ENCODE measurements at regions not wholly inside any gene's neighbourhood (a gene's known extent, or its start where the extent isn't known, plus 50 kb on each side); places are given as distances from the start of the nearest gene placed in this dataset.
"Not testable (repeated sequence)": the region's sequence is repeated elsewhere in the genome, so short reads cannot be mapped to it uniquely, and the experiment has no call there.

DNA sequence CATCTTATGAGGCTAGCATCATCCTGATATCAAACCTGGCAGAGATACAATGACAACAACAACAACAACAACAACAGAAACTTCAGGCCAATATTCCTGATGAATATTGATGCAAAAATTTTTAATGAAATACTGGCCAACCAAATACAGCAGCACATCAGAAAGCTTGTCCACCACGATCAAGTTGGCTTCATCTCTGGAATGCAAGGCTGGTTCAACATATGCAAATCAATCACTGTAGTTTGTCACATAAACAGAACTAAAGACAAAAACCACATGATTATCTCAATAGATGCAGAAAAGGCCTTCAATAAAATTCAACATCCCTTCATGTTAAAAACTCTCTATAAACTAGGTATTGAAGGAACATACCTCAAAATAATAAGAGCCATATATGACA is 397.3 kb downstream of the RAP2B start:
- FAIRE-seq = not testable (repeated sequence)

DNA sequence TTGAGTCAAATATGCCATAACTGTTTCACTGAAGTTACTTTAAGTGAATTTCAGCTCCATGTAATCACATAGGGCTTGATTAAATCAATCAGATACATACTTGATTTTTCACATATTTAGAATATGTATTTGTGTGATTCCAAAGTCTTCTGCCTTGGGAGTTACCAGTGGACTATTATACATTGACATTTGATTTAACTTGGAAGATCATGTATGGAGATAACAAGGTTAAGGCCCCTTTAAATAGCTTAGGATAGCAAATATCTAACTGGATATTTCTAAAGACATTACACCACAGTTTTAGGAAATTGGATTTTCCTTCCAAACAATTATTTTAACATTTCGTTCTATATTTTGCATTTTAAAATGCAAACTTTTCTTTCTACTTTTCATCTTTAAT is 405.0 kb downstream of the RAP2B start:
- no peak for FAIRE-seq

DNA sequence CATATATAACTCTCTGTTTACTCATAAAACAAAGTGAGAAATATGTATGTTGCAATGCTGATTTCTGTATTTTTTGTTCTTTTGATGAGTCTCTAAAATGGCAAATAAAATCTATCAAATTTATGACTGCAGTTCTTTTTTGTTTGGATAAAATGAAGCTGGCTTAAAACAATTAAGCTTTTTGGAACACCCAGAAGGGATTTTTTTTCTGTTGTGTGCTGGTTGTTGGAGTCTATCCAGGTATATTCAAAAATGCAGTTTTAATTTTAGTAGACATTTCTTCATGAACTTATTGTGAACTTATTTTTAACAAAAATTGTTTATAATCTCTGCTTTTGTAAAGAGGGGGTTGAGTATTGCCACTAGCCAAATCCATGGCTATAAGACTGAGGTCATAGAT is 405.5 kb downstream of the RAP2B start:
- FAIRE-seq = peak; percentile 98

DNA sequence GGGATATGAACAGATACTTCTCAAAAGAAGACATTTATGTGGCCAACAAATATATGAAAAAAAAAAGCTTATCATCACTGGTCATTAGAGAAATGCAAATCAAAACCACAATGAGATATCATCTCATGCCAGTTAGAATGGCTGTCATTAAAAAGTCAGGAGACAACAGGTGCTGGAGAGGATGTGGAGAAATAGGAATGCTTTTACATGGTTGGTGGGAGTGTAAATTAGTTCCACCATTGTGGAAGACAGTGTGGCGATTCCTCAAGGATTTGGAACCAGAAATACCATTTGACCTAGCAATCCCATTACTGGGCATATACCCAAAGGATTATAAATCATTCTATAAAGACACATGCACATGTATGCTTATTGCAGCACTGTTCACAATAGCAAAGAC is 408.5 kb downstream of the RAP2B start:
- FAIRE-seq = not testable (repeated sequence)

DNA sequence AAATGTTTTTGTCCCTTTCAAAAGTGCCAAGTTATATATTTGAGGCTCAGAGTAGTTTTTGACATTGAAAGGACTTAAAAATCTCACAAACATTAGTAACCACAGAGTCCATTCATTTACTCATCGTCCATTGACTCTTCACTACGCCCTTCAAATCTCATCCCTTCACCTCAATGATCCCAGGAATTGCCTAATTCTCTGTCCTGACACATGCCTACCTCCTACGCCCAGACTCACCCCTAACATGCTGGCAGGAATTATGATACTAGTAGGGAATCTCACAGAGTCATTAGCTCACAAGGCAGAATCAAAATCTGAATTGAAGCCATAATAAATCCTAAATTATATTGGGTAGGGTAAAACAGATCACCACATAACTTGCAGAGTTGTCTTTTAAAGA is 410.1 kb downstream of the RAP2B start:
- no peak for FAIRE-seq

DNA sequence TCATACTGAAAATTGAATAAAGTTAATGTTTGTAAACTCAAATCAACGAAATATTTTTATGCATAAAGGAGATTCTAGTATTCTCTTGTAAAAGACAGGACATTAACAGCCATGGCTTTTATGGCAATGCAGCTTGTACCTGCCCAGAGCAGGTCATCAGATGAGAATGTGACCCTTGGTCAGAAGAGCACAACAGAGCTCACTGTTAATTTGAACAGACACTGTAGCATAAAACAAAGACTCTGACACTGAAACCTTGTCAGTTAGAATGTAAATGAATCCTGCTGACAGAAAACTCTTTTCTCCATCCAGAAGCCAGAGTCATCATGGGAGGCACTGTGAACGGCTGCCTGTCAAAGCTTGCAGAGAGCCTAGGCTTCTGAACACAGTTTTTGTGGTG is 410.6 kb downstream of the RAP2B start:
- no peak for FAIRE-seq

DNA sequence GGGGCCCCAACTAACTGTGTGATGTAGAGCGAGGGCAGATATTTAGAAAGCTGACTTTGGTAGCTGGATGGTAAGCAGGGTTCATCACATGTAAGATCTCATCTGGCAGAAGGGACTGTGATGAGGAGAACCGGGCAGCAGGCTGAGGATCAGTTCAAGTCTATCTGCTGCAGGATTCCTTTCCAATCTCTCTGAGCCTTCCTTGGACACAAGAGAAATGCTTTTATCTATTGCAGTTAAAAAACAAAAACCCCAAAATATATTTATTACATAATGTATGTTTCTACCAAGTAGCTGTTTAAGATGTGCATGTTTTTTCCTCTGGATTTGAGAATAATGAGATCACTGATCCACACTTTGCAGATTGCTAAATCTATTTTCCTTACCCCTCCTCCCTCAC is 411.5 kb downstream of the RAP2B start:
- no peak for FAIRE-seq

DNA sequence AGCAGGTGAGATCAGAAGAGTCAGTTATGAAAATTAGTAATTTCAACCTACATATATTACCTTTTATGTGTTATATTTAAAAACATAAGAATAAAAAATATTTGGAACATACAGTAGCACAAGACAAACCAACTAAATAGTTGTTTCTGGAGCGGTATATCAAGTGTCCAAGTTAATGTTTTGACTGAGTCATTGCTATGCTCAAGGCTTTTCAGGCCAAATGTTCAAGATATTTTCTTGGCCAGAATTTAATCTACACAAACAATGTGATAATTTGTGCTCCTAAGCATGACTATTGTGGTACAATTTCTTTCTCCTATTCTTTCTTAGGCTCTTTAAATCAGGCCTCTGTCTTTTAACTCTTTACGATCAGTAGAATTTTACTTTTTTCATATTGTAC is 412.4 kb downstream of the RAP2B start:
- no peak for FAIRE-seq

DNA sequence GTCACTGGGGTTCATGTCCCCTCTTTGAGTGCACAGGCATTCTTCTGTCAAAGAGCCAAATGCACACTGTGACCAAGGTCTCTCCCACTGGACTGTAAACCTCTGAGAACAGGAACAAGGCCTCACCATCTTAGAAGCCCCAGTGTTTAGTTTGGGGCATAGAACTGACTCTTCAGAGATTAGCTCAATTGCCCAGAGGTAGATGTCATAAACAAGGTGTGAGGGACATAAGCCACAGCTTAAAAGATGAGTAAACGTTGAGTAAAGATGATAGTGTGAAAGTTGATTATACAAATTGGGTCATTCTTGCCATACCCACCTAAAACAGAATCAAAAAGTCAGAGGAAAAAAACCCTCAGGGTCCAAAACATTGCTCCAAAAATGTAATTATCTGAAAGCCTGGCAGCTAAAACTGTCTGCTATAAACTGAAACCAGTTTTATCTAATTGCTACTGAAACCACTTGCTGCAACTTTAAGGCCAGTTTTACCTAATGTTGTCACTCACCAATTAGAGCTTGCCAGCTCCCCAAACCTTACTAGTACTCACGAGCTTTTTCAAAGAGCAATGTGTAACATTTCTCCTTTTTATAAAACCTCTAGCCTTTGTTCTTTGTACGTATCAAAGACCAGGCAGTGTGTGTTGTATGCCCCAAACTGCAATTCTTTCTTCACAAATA is 415.2 kb downstream of the RAP2B start:
- no peak for FAIRE-seq

DNA sequence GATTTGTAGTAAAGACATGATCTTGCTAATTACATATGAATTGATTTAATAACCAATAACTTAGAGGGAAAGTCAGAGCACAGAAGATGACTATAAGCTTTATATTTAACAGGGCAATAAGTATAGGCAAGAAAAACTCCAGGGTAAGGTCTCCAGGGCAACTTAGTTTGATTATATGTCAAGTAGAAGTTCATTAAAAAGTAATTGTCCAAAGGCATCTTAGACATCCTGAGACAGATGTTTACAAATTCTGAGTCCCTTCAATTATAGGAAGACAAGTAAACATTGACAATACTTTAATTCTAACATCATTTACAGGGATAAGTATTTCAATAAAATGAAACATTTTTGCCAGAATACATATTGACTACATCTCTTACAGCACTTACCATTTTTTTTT is 416.0 kb downstream of the RAP2B start:
- no peak for FAIRE-seq

DNA sequence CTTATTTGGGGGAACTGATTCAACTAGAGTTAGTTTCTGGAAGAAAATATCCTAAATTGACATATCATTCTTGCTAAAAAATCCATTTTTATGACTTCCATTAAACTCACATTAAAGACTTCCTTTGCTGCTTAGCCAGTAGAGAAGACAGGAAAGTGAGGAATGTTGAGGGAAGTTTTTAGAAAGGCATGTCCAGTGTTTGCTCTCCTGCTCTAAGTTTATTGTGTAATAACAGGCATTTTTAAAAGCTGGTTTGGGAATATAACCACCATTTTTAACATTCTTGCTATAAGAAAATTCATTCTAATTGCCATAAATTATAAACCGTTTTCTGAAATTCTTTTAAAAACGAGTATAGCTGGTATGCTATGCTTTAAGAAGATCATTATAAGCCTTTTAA is 428.0 kb downstream of the RAP2B start:
- FAIRE-seq = no peak

DNA sequence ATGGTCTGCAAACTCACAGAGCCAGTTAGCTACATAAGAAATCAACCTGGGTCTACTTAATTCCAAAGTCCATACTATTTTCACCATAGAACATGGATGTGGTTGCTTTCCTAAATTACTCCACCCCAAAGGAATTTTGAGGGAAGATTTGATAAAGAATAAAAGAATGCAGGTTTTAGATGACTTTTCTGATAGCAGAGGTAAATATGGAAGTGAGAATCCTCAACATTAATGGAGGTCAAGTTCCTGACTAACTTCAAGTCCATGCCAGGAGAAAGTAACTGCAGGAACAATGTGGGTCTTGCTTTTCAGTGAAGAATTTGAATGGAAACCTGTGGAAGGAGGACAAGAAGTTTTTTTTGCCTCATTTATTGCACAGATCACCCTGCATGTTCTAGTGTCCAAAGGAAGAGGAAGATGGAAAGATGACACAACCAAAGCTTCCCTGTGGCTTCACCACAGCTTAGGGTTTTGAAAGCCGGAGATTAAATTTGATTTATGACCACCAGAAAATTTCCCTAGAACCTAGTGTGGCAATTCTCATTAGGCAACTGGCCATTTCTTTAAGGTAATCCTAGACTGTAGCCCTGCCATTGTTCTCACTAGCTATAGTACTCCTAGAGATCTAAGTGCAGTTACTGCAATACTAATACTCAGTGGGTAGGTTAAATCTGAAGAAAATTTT is 429.7 kb downstream of the RAP2B start:
- FAIRE-seq = no peak

DNA sequence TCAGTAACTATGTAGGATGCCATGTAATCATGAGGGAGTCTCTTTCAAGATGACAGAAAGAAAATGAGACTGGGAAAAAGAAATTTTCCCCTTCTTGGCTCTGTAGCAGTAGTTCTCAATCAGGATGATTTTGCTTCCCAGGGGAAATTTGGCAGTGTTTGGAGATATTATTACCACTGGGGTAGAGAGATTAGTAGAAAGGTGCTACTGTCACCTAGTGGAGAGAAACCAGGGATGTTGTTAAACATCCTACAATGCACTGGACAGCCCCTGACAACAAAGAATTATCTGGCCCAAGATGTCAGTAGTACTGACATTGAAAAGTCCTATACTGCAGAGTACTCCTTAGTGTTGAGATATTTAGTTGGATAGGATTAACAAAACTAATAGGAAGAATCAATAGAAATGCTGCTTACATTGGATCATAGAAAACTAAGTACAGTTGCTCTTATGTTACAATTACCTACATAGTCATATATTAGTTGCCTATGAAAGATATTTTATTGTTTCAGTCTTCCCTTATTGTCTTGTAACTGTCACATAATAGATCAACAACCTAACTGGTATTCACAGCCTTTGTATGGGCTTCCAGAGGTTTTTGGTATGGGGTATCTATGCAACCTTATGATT is 433.3 kb downstream of the RAP2B start:
- peak; percentile 23 for FAIRE-seq

DNA sequence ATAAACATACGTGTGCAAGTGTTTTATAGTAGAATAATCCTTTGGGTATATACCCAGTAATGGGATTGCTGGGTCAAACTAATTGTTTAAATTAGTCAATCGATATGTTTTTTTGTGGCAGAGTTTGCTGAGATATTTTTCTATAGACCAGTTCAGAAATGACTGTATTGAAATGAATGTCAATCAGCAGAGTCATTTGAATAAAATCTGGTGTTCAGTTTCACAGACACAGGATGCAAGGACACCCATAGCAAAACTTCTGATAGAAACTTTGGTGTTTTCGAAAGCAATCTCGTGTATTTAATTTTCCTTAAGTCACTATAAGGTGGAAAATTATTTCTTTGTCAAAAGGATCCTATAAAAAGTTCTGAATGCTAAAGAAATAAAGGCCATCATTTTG is 434.4 kb downstream of the RAP2B start:
- FAIRE-seq = no peak

DNA sequence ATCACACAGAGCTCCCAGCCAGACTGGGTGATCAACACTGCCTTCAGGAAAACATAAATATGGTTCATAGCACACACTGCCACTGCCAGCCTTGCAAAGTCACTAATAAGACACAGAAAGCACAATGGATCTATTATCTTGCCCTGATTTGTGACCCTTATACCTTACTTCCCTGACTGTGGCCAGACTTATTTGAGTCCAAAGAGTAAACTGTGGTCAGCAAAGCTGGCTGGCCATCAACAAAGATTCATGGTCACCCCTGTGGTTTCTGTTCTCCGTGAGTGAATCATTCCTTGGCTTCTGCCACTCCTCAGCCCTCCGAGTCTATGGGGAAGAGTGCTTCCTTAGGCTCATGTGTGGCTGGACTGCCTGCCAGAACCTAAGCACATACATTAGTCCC is 437.7 kb downstream of the RAP2B start:
- FAIRE-seq = no peak

DNA sequence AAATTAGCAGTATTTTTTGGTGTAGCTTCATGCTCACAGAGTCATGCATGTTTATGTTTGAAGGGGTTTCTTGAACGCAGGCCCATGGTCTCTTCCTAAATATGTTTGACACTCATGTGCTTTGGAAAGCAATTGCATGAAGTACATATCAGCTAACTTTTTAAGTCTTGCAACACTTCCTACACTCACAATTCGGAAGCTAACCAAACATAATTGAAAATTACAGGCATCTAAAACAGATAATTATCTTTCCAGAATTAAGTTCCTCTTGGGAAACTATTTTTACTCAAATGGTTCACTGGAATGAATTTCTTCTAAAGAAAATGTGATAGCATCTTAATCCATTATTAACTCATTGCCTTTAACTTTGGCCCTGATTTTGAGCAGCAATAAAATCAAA is 438.9 kb downstream of the RAP2B start:
- no peak for FAIRE-seq

DNA sequence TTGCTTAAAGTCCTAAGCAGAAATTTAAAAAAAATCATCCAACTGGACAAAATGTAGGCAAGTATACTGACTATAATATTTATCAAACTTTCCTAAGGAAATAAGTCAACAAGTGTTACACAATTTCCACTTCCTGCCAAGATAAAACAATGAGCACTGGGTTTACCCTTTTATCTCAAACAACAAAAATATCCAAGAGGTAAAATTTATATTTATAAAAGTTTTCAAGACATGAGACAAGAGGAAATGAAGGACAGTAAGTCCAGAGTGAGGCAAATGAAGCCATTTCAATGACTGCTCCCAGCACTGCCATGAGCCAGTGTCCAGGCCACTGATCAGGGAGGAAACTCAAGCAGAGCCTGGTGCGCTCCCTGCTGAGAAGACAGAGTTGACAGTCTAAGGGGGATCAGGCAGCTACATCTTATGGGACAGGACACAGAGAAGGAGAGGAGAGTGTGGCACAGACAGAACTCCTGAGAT is 439.4 kb downstream of the RAP2B start:
- FAIRE-seq = no peak

DNA sequence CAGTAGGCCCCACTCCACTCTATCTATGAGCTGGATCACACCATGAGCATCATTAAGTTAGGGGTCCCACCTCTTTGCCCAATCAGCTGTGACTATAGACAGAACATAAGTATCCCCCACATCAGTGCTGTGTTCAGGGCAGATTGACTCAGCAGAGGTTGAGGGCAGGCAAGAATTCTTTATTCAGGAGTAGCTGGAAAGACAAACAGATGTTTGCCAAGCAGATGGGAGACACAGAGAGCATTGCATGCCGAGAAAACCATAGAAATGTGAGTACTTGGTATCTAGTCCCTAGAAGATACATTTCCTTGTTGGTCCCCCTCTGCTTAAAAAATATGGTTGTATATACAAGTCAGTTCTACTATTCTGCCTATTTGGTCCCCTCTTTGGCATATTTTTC is 440.8 kb downstream of the RAP2B start:
- FAIRE-seq = no peak

DNA sequence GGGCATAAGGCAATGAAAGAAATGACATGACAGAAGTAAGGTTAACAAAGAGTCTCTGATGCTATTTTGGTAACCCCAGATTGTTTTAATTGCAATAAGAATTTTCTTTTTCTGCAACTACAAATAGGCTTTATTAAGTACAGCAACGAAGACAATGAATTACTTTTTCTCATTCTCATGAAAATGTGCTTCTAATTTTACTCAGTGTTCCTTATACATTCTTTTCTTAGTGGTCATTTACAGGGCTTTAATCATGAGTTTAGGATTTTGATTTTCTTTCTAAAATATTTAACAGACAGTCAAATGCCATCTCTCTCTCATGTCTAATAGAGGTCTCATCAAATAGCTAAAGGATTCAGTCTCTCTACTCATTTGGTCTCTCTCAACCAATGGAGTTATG is 452.1 kb downstream of the RAP2B start:
- FAIRE-seq = no peak

DNA sequence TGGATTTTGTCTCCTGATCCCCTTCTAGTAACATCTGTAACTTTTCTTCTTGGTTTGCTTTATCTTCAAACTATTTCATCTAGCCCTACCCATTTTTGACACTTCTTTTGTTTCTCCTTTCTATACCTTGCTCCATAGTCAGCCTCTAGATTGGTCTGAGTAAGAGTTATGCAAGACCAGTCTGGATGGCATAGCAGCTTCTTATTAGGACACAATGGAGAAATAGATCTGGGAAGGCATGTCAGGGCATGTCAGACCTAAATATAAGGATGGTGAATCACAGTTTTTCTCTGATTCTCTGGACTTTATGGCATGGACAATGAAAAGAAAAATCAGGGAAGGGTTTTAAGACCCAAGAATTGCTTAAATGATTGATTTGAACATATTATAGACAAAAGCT is 452.5 kb downstream of the RAP2B start:
- FAIRE-seq = no peak

DNA sequence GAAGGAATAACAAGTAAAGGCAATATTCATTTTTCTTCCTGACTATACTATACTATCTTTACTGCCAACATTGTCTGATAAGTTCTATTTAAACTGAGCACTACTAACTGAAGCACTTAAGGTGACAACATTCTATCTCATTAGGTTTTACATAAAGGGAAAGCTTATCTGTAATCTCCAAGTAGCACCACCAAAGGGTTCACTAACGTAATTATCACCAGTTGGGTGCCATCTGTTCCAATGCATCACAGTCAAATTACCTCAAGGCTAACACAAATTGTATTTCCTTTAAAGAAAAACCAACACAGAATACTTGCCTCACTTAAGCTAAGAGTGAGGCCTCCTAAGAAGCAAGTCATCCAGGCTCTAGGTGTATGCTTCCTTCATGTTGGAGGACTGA is 453.8 kb downstream of the RAP2B start:
- no peak for FAIRE-seq

DNA sequence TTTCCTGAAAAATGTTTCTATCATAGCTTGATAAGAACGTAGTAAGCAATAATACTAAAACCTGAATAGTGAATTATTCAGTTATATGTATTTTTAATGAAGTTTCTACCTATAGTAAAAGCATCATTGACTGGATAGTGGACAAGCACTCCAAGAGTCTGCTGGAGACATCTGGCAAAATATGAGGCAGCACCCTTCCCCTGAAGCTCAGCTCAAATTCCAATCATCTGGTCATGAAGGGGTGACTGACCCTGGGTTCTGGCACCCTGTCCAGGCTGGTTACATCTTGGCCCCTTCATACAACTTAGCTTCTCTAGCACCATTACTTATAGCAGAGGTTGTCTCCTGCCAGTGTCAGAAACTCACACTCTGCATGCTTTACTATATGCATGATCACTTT is 455.4 kb downstream of the RAP2B start:
- no peak for FAIRE-seq

DNA sequence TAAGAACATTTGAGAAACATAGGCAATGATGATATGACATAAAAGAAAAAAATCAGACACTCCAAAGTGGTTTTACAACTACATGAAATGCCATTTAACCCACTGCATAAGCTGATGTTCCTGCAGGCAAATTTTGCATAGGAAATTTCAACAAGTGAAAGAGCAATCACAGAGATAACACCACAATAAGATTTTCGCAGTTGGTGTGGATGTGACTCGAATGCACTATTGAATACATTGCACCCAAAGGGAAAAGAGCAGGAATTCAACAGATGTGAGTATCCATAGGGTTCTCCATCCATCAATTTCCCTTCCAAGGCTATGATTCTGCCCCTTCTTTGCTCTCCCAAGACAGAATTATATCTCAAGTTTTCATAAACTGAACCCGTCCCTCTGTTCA is 456.1 kb downstream of the RAP2B start:
- FAIRE-seq = no peak

DNA sequence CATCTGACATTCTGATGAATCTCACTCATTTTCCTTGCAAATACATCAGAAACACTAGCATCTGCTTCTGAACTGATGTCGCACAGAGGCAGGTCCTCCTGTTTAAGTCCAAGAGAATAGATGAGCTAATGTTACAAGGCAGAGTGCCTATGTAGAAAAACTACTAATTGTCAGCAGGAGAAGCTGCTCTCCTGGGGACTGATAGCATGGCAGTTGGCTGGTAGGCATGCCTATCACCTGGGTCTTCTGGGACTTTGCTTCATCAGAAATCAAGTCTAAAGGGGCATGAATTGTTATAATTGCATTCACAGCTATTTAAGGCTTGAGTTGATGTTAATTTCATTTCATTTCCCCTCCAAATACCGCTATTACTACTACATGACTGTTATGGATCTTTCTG is 457.2 kb downstream of the RAP2B start:
- FAIRE-seq = no peak

Data from endometrium (tissue), 2 donors.